PC-3 (cell line): ENCODE measurements at regions not wholly inside any gene's neighbourhood (a gene's known extent, or its start where the extent isn't known, plus 50 kb on each side); places are given as distances from the start of the nearest gene placed in this dataset.

Source experiments
- ATAC-seq: fragments of 200-7000 bp; cut with Tn5 transposase; 2 replicates; pipeline ENCODE4 v1.9.1; 2020; ENCODE audit warnings: mild to moderate bottlenecking, moderate library complexity
- BruUV-seq: library from RNA; stranded (reverse); fragments of 400-500 nt; replicated peaks from 2 replicates; lab custom pipeline; 2021; lab: Mats Ljungman, UMichigan
- CTCF ChIA-PET: fragments of 300-600 bp; sonication (Branson Sonifier 250); formaldehyde crosslinking; loops from one replicate; lab custom pipeline; 2022; ENCODE audit warnings: antibody characterized with exemption; lab: Charles Lee
- POLR2A ChIA-PET: fragments of 300-600 bp; sonication (Branson Sonifier 250); formaldehyde crosslinking; loops from one replicate; lab custom pipeline; 2022; ENCODE audit warnings: antibody characterized with exemption; ENCODE audit not compliant: unreplicated experiment; lab: Charles Lee
- DNase-seq: peaks from one replicate; pipeline ENCODE4 v3.0.0-alpha.2; 2015
- H2AFZ ChIP-seq: fragments of 300-600 bp; sonication (generic); 2 replicates; pipeline ENCODE4 v1.6.0; 2016; ENCODE audit warnings: antibody characterized with exemption, low read length
- H3F3A ChIP-seq: fragments of 300-600 bp; sonication (generic); one replicate; pipeline ENCODE4 v1.6.0; 2017; ENCODE audit warnings: antibody characterized with exemption, low read length, control low read depth, mild to moderate bottlenecking; ENCODE audit not compliant: unreplicated experiment
- H3K27ac ChIP-seq: fragments of 300-600 bp; sonication (generic); 2 replicates; pipeline ENCODE4 v1.5.1; 2016; ENCODE audit warnings: mild to moderate bottlenecking, low read length
- H3K27me3 ChIP-seq: fragments of 300-600 bp; sonication (generic); 2 replicates; pipeline ENCODE4 v1.6.1; 2016; ENCODE audit warnings: low read length, mixed read lengths
- H3K36me3 ChIP-seq: fragments of 300-600 bp; sonication (generic); 2 replicates; pipeline ENCODE4 v1.6.1; 2016; ENCODE audit warnings: low read depth, mixed run types, low read length, mixed read lengths
- H3K4me1 ChIP-seq: fragments of 300-600 bp; sonication (generic); 2 replicates; pipeline ENCODE4 v1.5.1; 2016; ENCODE audit warnings: low read length; ENCODE audit not compliant: insufficient read depth
- H3K4me2 ChIP-seq: fragments of 300-600 bp; sonication (generic); 2 replicates; pipeline ENCODE4 v1.6.0; 2016; ENCODE audit warnings: low read length
- H3K4me3 ChIP-seq: fragments of 300-600 bp; sonication (generic); 2 replicates; pipeline ENCODE4 v1.5.1; 2016; ENCODE audit warnings: mild to moderate bottlenecking, low read length, mixed read lengths
- H3K79me2 ChIP-seq: fragments of 300-600 bp; sonication (generic); 2 replicates; pipeline ENCODE4 v1.6.1; 2017; ENCODE audit warnings: low read length, mixed read lengths
- H3K9ac ChIP-seq: fragments of 300-600 bp; sonication (generic); 2 replicates; pipeline ENCODE4 v1.6.0; 2016; ENCODE audit warnings: mild to moderate bottlenecking, low read length
- H3K9me2 ChIP-seq: fragments of 300-600 bp; sonication (generic); replicated peaks from 2 replicates; pipeline ENCODE4 v1.6.1; 2016; ENCODE audit warnings: mixed run types, low read length, mixed read lengths
- H3K9me3 ChIP-seq: fragments of 300-600 bp; sonication (generic); 2 replicates; pipeline ENCODE4 v1.6.1; 2016; ENCODE audit warnings: low read length, mixed read lengths
- H4K20me1 ChIP-seq: fragments of 300-600 bp; sonication (generic); 2 replicates; pipeline ENCODE4 v1.6.1; 2016; ENCODE audit warnings: low read length, mixed read lengths
- CTCF ChIP-seq: fragments of 300-600 bp; sonication (generic); conservative IDR thresholded peaks from 2 replicates; pipeline ENCODE4 v1.5.1; 2017; ENCODE audit warnings: antibody characterized with exemption, low read depth, mild to moderate bottlenecking, low read length
- EZH2 ChIP-seq: fragments of 300-600 bp; sonication (generic); IDR thresholded peaks from one replicate; pipeline ENCODE4 v1.6.1; 2017; ENCODE audit warnings: antibody characterized with exemption, mild to moderate bottlenecking, low read length; ENCODE audit not compliant: unreplicated experiment
- EZH2phosphoT487 ChIP-seq: fragments of 300-600 bp; sonication (generic); IDR thresholded peaks from 2 replicates; pipeline ENCODE4 v1.6.1; 2018; ENCODE audit warnings: mild to moderate bottlenecking, antibody characterized with exemption, low read length, borderline replicate concordance
- intact Hi-C: fragments of 100-400 bp; cut with micrococcal nuclease; formaldehyde crosslinking; loops from 2 replicates; pipeline ENCODE4 v1.9.0; 2023

DNA sequence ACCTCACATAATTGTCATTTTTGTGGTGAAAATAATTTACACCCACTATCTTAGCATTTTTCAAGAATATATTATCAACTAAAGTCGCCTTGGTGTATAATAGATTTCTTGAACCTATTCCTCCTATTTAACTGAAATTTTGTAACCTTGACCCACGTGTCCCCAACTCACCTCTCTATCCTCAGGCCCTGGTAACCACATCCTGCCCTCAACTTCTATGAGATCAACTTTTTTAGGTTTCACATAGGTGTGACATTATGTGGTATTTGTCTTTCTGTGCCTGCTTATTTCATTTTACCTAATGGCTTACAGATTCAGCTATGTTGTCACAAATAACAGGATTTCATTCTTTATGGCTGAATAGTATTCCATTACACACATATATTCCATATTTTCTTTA, 73.0 kb upstream of the CNTNAP4 start:
- ATAC-seq (no peak), DNase-seq (no peak)
- no peaks in the 10 kb centered on the region for H3K36me3 ChIP-seq
- no peaks in the 10 kb centered on the region for H3K9me3 ChIP-seq
- no TSS peak for BruUV-seq
- no peak overlapping the region for H3K4me3 ChIP-seq
- no peaks in the 10 kb centered on the region for H3K4me1 ChIP-seq
- no peaks in the 10 kb centered on the region for H3K79me2 ChIP-seq
- ChIA-PET POLR2A (no interaction called here), CTCF (no interaction called here)
- TF ChIP-seq EZH2 = no peak
- TF ChIP-seq EZH2phosphoT487 = no peak
- TF ChIP-seq CTCF = no peak
- no peak overlapping the region for H3K4me2 ChIP-seq
- H3K9ac ChIP-seq = no peak overlapping the region
- no peaks in the 10 kb centered on the region for H4K20me1 ChIP-seq
- H3K27me3 ChIP-seq = no peaks in the 10 kb centered on the region; the same call in 1 of the 2 replicates
- intact Hi-C loops = no loop called here
- no peaks in the 10 kb centered on the region for H3K9me2 ChIP-seq
- no peaks in the 10 kb centered on the region for H3F3A ChIP-seq
- no peak overlapping the region for H3K27ac ChIP-seq
- H2AFZ ChIP-seq = no peak overlapping the region

DNA sequence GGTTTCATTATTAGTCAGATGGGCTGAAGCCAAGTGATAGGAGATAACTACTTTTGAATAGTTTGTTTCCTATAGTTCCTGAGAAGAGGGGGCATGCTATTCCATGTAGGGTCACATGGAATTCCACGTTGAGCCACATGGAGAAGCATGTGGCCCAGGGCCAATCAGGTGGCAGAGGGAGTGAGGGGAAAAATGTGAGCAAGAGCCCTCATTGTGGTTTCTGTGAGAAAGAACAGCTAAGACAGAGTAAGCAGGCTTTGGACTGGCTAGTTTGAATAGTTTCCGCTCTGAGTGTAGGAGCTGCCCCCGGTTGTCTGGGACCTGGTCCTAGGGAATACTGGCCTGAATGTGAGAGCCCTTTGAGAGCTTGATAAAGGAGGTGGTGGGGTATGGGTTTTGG, 69.9 kb upstream of the CNTNAP4 start:
- H3K9ac ChIP-seq = no peak overlapping the region
- no peaks in the 10 kb centered on the region for H3F3A ChIP-seq
- no peaks in the 10 kb centered on the region for H4K20me1 ChIP-seq
- no peaks in the 10 kb centered on the region; the same call in 1 of the 2 replicates for H3K27me3 ChIP-seq
- no peaks in the 10 kb centered on the region for H3K4me1 ChIP-seq
- POLR2A ChIA-PET = no interaction called here
- no peaks in the 10 kb centered on the region for H3K36me3 ChIP-seq
- CTCF ChIA-PET = no interaction called here
- no peak for DNase-seq
- no peak overlapping the region for H3K27ac ChIP-seq
- BruUV-seq = no TSS peak
- H3K9me2 ChIP-seq = no peaks in the 10 kb centered on the region
- ATAC-seq = no peak
- H3K4me3 ChIP-seq = no peak overlapping the region
- H2AFZ ChIP-seq = no peak overlapping the region
- no peak overlapping the region for H3K4me2 ChIP-seq
- TF ChIP-seq EZH2 (no peak), CTCF (no peak), EZH2phosphoT487 (no peak)
- H3K9me3 ChIP-seq = no peaks in the 10 kb centered on the region
- no peaks in the 10 kb centered on the region for H3K79me2 ChIP-seq
- intact Hi-C loops = no loop called here

GRCh38 chr16:76210157-76210556, 67.0 kb upstream of the CNTNAP4 start:
- no peaks in the 10 kb centered on the region for H3K9me2 ChIP-seq
- no peaks in the 10 kb centered on the region for H3F3A ChIP-seq
- no peak overlapping the region for H3K9ac ChIP-seq
- H3K27ac ChIP-seq = no peak overlapping the region
- no peak for DNase-seq
- no peak overlapping the region for H2AFZ ChIP-seq
- no peaks in the 10 kb centered on the region for H3K4me1 ChIP-seq
- no peak overlapping the region for H3K4me2 ChIP-seq
- H3K79me2 ChIP-seq = no peaks in the 10 kb centered on the region
- no peak overlapping the region for H3K4me3 ChIP-seq
- H3K9me3 ChIP-seq = no peaks in the 10 kb centered on the region
- no peak for ATAC-seq
- TF ChIP-seq CTCF = no peak
- no peak for TF ChIP-seq EZH2
- no peak for TF ChIP-seq EZH2phosphoT487
- no peaks in the 10 kb centered on the region for H4K20me1 ChIP-seq
- no TSS peak for BruUV-seq
- H3K27me3 ChIP-seq = no peaks in the 10 kb centered on the region; the same call in 1 of the 2 replicates
- intact Hi-C loops = no loop called here
- CTCF ChIA-PET = no interaction called here
- H3K36me3 ChIP-seq = no peaks in the 10 kb centered on the region
- POLR2A ChIA-PET = no interaction called here
